WTC11 (cell line): ENCODE measurements at regions not wholly inside any gene's neighbourhood (a gene's known extent, or its start where the extent isn't known, plus 50 kb on each side); places are given as distances from the start of the nearest gene placed in this dataset.

Source experiments
- CREB1 ChIP-seq: sonication (generic); formaldehyde crosslinking; IDR thresholded peaks from 2 replicates; pipeline ENCODE4 v1.8.0; 2023; ENCODE audit warnings: mild to moderate bottlenecking, missing genetic modification reagents
- CTCF ChIP-seq: fragments of 200-600 bp; IDR thresholded peaks from 2 replicates; pipeline ENCODE4 v1.8.0; 2022; ENCODE audit warnings: antibody characterized with exemption
- JUN ChIP-seq: sonication (generic); formaldehyde crosslinking; IDR thresholded peaks from 2 replicates; pipeline ENCODE4 v1.8.0; 2023; ENCODE audit warnings: mild to moderate bottlenecking, missing genetic modification reagents
- MAX ChIP-seq: sonication (generic); formaldehyde crosslinking; IDR thresholded peaks from 2 replicates; pipeline ENCODE4 v1.8.0; 2022; ENCODE audit warnings: mild to moderate bottlenecking, missing genetic modification reagents
- USF2 ChIP-seq: sonication (generic); formaldehyde crosslinking; IDR thresholded peaks from 2 replicates; pipeline ENCODE4 v1.8.1; 2023; ENCODE audit warnings: mild to moderate bottlenecking, missing genetic modification reagents, moderate library complexity

GRCh38 chr11:97620007-97620406 lies 1230.2 kb downstream of the JRKL start:
- TF ChIP-seq CREB1 (CRISPR knock-in tag) (no peak), JUN (CRISPR knock-in tag) (no peak), CTCF (no peak), MAX (CRISPR knock-in tag) (no peak), USF2 (CRISPR knock-in tag) (no peak)
